Activated CD4-positive, CD25-positive, alpha-beta regulatory T cell treated with anti-CD3 and anti-CD28 coated beads, Interleukin-2, amount 50 U/mL, for 24 hours (primary cell): ENCODE measurements at regions not wholly inside any gene's neighbourhood (a gene's known extent, or its start where the extent isn't known, plus 50 kb on each side); places are given as distances from the start of the nearest gene placed in this dataset.
"Not testable (repeated sequence)": the region's sequence is repeated elsewhere in the genome, so short reads cannot be mapped to it uniquely, and the experiment has no call there.

ENCODE experiments used
- ATAC-seq, 2 donors: fragments of 150-1000 bp; cut with Tn5 transposase; one replicate each; pipeline ENCODE4 v1.10.0; 2021; ENCODE audit warnings: mild to moderate bottlenecking in 1 of 2, moderate library complexity in 1 of 2

GRCh38 chr4:128688033-128688721 lies 121.3 kb upstream of the JADE1 start:
- ATAC-seq = no peak

GRCh38 chr4:128686810-128687209 lies 122.7 kb upstream of the JADE1 start:
- no peak for ATAC-seq

GRCh38 chr4:128686032-128686465 lies 123.5 kb upstream of the JADE1 start:
- no peak for ATAC-seq

GRCh38 chr4:128684016-128684415 lies 125.5 kb upstream of the JADE1 start:
- no peak for ATAC-seq

GRCh38 chr4:128682942-128683666 lies 126.4 kb upstream of the JADE1 start:
- ATAC-seq = no peak

- no peak for ATAC-seq
Measured at GRCh38 chr4:128676095-128676494, 133.4 kb upstream of the JADE1 start.

- ATAC-seq = no peak
Measured at GRCh38 chr4:128675083-128675482, 134.4 kb upstream of the JADE1 start.

- not testable (repeated sequence) for ATAC-seq
Measured at GRCh38 chr4:128673159-128673558, 136.3 kb upstream of the JADE1 start.

- not testable (repeated sequence) for ATAC-seq
Measured at GRCh38 chr4:128672596-128672995, 136.9 kb upstream of the JADE1 start.

- ATAC-seq = no peak
Measured at GRCh38 chr4:128670513-128670912, 139.0 kb upstream of the JADE1 start.

GRCh38 chr4:128668566-128668965 lies 140.9 kb upstream of the JADE1 start:
- no peak for ATAC-seq

GRCh38 chr4:128665514-128665913 lies 144.0 kb upstream of the JADE1 start:
- no peak for ATAC-seq

GRCh38 chr4:128663325-128663724 lies 146.2 kb upstream of the JADE1 start:
- ATAC-seq = no peak

GRCh38 chr4:128661479-128661878 lies 148.0 kb upstream of the JADE1 start:
- ATAC-seq = no peak

- ATAC-seq = no peak
Measured at GRCh38 chr4:128660361-128661215, 148.9 kb upstream of the JADE1 start.

- no peak for ATAC-seq
Measured at GRCh38 chr4:128658214-128658631, 151.3 kb upstream of the JADE1 start.

GRCh38 chr4:128657638-128658037 lies 151.9 kb upstream of the JADE1 start:
- no peak for ATAC-seq

- ATAC-seq = no peak
Measured at GRCh38 chr4:128654465-128654864, 155.0 kb upstream of the JADE1 start.

- ATAC-seq = no peak
Measured at GRCh38 chr4:128653527-128654444, 155.7 kb upstream of the JADE1 start.

- ATAC-seq = no peak
Measured at GRCh38 chr4:128649575-128650205, 159.8 kb upstream of the JADE1 start.

- no peak for ATAC-seq
Measured at GRCh38 chr4:128649161-128649560, 160.3 kb upstream of the JADE1 start.

- ATAC-seq = no peak
Measured at GRCh38 chr4:128648021-128648420, 161.5 kb upstream of the JADE1 start.
